KMS-11 (cell line): ENCODE measurements at regions not wholly inside any gene's neighbourhood (a gene's known extent, or its start where the extent isn't known, plus 50 kb on each side); places are given as distances from the start of the nearest gene placed in this dataset.
"Not testable (repeated sequence)": the region's sequence is repeated elsewhere in the genome, so short reads cannot be mapped to it uniquely, and the experiment has no call there.

Source experiments
- H2AFZ ChIP-seq: fragments of 200-600 bp; sonication (generic); 2 replicates; pipeline ENCODE4 v1.6.1; 2016; ENCODE audit warnings: antibody characterized with exemption, mixed run types, low read depth
- H3K27ac ChIP-seq: fragments of 200-600 bp; sonication (generic); 2 replicates; pipeline ENCODE4 v1.6.1; 2016; ENCODE audit warnings: mild to moderate bottlenecking, mixed run types
- H3K27me3 ChIP-seq: fragments of 200-600 bp; sonication (generic); 2 replicates; pipeline ENCODE4 v1.6.1; 2017; ENCODE audit warnings: mild to moderate bottlenecking, low read depth, mixed run types, moderate library complexity; ENCODE audit not compliant: insufficient read depth
- H3K36me3 ChIP-seq: fragments of 200-600 bp; sonication (generic); 2 replicates; pipeline ENCODE4 v1.6.1; 2017; ENCODE audit warnings: mild to moderate bottlenecking, mixed run types; ENCODE audit not compliant: insufficient read depth
- H3K4me1 ChIP-seq: fragments of 200-600 bp; sonication (generic); 2 replicates; pipeline ENCODE4 v1.6.1; 2016; ENCODE audit warnings: mild to moderate bottlenecking, low read depth, mixed run types; ENCODE audit not compliant: poor library complexity, severe bottlenecking
- H3K4me2 ChIP-seq: fragments of 200-600 bp; sonication (generic); 2 replicates; pipeline ENCODE4 v1.7.0; 2016; ENCODE audit warnings: mild to moderate bottlenecking, mixed run types
- H3K4me3 ChIP-seq: fragments of 200-600 bp; sonication (generic); IDR thresholded peaks from 2 replicates; pipeline ENCODE4 v1.6.1; 2017; ENCODE audit warnings: low read depth, low read length, mixed read lengths; ENCODE audit not compliant: insufficient read depth
- H3K79me2 ChIP-seq: fragments of 200-600 bp; sonication (generic); 2 replicates; pipeline ENCODE4 v1.6.1; 2016; ENCODE audit warnings: low read depth, mixed run types; ENCODE audit not compliant: insufficient read depth
- H3K9ac ChIP-seq: fragments of 200-600 bp; sonication (generic); 2 replicates; pipeline ENCODE4 v1.6.1; 2016; ENCODE audit warnings: mild to moderate bottlenecking, mixed run types
- H4K20me1 ChIP-seq: fragments of 200-600 bp; sonication (generic); 2 replicates; pipeline ENCODE4 v1.6.1; 2016; ENCODE audit warnings: mild to moderate bottlenecking, mixed run types; ENCODE audit not compliant: insufficient read depth
- CTCF ChIP-seq: fragments of 200-600 bp; sonication (generic); conservative IDR thresholded peaks from 2 replicates; pipeline ENCODE4 v1.6.1; 2017; ENCODE audit warnings: low read depth, mild to moderate bottlenecking, antibody characterized with exemption, low read length, moderate library complexity, mixed read lengths

- H3K27me3 ChIP-seq = no peaks in the 10 kb centered on the region
- no peak overlapping the region for H3K4me3 ChIP-seq
- no peak overlapping the region for H3K9ac ChIP-seq
- no peak overlapping the region for H2AFZ ChIP-seq
- H3K36me3 ChIP-seq = no peaks in the 10 kb centered on the region
- no peaks in the 10 kb centered on the region for H3K79me2 ChIP-seq
- no peak overlapping the region for H3K27ac ChIP-seq
- H3K4me2 ChIP-seq = no peak overlapping the region
- no peak for TF ChIP-seq CTCF
- H3K4me1 ChIP-seq = no peaks in the 10 kb centered on the region
- no peaks in the 10 kb centered on the region for H4K20me1 ChIP-seq
These were observed 287.3 kb upstream of the MAF start for GRCh38 chr16:79887541-79888540.

GRCh38 chr16:79885320-79885719, 284.8 kb upstream of the MAF start:
- H3K79me2 ChIP-seq = no peaks in the 10 kb centered on the region
- no peak overlapping the region for H3K27ac ChIP-seq
- TF ChIP-seq CTCF = no peak
- H3K4me2 ChIP-seq = no peak overlapping the region
- no peak overlapping the region for H2AFZ ChIP-seq
- H3K4me1 ChIP-seq = peaks cover 17% of the 10 kb centered on the region
- no peaks in the 10 kb centered on the region for H3K36me3 ChIP-seq
- no peaks in the 10 kb centered on the region for H4K20me1 ChIP-seq
- no peak overlapping the region for H3K4me3 ChIP-seq
- no peak overlapping the region for H3K9ac ChIP-seq
- no peaks in the 10 kb centered on the region for H3K27me3 ChIP-seq

- H3K4me2 ChIP-seq = no peak overlapping the region
- no peak for TF ChIP-seq CTCF
- no peaks in the 10 kb centered on the region for H4K20me1 ChIP-seq
- no peaks in the 10 kb centered on the region for H3K27me3 ChIP-seq
- H3K9ac ChIP-seq = no peak overlapping the region
- H3K36me3 ChIP-seq = no peaks in the 10 kb centered on the region
- peaks cover 36% of the 10 kb centered on the region for H3K4me1 ChIP-seq
- no peak overlapping the region for H3K4me3 ChIP-seq
- H3K27ac ChIP-seq = no peak overlapping the region
- H2AFZ ChIP-seq = no peak overlapping the region
- no peaks in the 10 kb centered on the region for H3K79me2 ChIP-seq
These were observed 283.0 kb upstream of the MAF start for GRCh38 chr16:79883494-79883893.

- peaks cover 46% of the 10 kb centered on the region for H3K4me1 ChIP-seq
- no peak overlapping the region for H3K4me3 ChIP-seq
- no peaks in the 10 kb centered on the region for H4K20me1 ChIP-seq
- no peak overlapping the region for H3K9ac ChIP-seq
- no peak overlapping the region for H2AFZ ChIP-seq
- TF ChIP-seq CTCF = no peak
- H3K4me2 ChIP-seq = no peak overlapping the region
- H3K36me3 ChIP-seq = no peaks in the 10 kb centered on the region
- H3K27ac ChIP-seq = no peak overlapping the region
- no peaks in the 10 kb centered on the region for H3K79me2 ChIP-seq
- no peaks in the 10 kb centered on the region for H3K27me3 ChIP-seq
These were observed 281.9 kb upstream of the MAF start for GRCh38 chr16:79882340-79883005.

- H4K20me1 ChIP-seq, H2AFZ ChIP-seq, H3K4me3 ChIP-seq, H3K79me2 ChIP-seq, H3K27me3 ChIP-seq, H3K36me3 ChIP-seq: not testable (repeated sequence)
- H3K27ac ChIP-seq = peak overlapping the region; percentile 59
- peak overlapping the region; percentile 4; the same call in 1 of the 2 replicates for H3K9ac ChIP-seq
- peak overlapping the region; percentile 88 for H3K4me2 ChIP-seq
- H3K4me1 ChIP-seq = peaks cover 60% of the 10 kb centered on the region
These were observed 280.6 kb upstream of the MAF start for GRCh38 chr16:79881107-79881506.
